NCI-H128 (cell line): ENCODE measurements at regions not wholly inside any gene's neighbourhood (a gene's known extent, or its start where the extent isn't known, plus 50 kb on each side); places are given as distances from the start of the nearest gene placed in this dataset.
"Not testable (repeated sequence)": the region's sequence is repeated elsewhere in the genome, so short reads cannot be mapped to it uniquely, and the experiment has no call there.

ENCODE experiments used
- DNase-seq: peaks from one replicate; lab custom pipeline; 2025; ENCODE audit not compliant: unreplicated experiment; lab: John Stamatoyannopoulos, UW

DNA sequence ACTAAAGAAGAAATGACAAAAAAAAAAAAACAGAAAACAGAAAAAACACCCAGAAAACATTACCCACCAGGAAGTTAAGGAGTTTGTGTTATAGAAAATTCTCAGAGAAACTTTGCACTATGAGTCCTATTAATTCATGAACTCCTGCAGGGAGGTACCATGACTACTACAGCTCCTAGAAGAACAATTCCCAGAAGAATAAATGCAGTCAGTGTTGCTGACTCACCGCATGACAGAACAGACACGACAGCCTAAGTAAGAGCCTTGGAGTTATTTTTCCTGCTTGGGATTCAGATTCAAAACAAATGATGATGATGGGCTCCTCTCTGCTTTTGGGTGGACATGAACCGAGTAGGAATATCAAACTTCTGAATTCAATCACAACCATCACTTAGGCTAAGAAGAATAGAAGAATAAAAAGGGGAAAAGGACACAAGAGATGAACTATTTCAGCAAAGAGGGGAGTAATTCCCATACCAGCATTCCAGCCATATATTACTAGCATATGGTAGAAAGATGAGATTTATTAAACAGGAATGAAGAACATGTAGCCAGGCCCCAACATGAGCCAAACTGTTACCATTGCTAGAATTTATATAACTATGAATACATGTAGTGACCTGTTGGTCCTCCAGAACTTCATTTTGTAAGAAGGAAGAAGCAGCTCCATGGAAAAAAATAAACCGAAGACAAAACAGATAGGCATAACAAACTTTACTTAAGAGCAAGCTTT is 209.6 kb upstream of the PDE4D start:
- DNase-seq, result no peak

DNA sequence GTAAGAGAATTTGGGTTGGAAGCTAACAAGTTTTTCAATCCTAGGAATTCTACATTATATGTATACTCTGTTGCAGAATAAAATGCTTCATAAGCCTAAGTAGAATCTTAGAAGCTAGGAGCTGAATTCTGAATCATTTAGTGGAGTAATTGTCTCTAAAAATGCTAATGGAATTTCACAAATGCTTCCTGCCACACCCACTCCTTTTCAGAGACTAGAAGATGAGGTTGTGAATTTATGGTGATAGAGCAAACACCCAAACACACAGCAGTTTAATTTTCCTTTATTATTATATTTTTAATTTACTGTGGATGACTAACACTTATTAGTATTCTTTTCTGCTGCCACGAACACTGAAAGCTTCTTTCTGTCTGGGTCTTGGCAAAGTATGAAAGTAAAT is 208.0 kb upstream of the PDE4D start:
- DNase-seq, result no peak

DNA sequence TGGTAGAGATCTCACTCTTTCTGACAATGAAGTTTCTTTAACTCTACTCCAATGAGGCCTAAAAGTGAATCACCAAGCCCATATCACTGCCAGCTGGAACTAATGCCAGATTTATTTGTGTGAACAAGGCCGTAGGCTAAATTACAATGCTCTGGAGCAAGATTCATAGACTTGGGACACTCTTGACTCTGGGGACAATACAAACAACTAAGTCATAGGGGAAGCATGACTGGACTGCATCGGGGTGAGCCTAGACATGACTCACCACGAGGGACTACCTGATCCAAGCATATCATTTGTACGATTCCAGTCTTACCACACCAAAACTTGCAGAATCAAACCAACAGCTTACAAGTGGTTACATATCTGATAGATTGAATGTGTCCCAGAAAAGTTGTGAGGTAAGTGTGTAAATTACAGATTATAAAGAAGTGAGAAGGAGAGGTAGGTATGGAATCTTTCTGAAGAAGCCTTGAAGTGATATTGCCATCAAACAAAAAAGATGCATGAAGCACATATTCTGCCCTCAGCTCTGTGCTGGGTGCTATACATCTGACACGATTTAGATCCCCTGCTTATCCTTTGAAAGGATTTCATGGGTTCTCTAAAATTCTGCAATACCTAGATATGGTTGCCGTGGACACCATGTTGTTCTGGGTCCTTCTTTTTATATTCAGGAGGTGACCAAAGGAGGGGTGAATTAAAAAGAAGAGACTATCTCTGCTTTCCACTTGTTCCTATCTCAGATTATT is 199.3 kb upstream of the PDE4D start:
- DNase-seq, result no peak

DNA sequence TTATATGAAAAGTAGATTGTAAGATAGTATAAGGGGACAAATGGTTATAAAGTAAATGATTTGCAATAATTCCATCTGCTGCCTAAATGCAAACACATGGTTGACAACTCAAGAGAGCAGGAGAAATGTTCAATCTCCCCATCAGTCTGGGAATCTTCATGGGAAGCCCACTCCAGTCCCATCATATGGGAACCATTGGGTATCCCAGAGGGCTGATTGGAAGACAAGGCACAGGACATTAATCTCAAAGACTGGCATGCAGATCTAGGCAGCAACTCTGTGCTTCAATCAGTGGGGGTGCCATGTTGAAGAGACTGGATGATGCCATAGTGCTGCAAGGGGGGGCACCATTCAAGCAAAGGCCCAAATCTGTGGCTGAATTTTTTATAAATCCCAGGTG is 193.1 kb upstream of the PDE4D start:
- no peak for DNase-seq

DNA sequence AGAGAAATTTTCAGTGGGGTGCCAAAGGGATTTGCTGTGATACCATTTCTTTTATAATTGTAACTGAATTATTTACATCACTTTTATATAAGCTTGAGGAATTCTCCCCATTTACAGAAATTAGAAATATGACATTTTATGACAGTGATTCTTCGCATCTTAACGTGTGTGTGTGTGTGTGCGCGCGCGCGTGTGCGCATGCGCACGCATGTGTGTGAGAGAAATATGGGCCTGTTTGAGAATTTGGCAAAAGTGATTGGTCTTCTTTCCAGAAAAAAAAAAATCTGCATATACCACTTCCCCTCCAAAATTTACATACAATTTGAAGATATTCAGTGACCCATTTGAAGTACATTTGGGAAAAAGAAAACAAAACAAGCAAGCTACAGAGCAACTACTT is 190.7 kb upstream of the PDE4D start:
- no peak for DNase-seq

DNA sequence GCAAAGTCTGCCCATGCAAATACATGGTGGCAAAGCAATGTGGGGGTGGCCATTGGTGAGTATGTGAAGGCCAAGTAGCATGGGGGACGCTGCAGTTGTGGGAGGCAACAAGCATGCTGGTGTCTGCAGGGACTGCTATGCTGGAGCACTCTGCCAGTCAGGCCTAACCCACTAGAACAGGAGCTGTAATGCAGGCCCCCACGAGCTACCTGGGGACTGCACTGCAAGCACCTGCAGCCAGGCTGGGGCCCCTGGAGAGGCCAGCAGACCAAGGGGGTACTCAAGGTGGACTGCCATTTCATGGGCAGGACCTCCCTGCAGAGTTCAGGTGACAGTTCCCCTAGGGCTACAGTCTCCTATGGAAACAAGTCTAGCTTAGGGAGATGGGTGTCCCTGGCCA is 183.8 kb upstream of the PDE4D start:
- no peak for DNase-seq

DNA sequence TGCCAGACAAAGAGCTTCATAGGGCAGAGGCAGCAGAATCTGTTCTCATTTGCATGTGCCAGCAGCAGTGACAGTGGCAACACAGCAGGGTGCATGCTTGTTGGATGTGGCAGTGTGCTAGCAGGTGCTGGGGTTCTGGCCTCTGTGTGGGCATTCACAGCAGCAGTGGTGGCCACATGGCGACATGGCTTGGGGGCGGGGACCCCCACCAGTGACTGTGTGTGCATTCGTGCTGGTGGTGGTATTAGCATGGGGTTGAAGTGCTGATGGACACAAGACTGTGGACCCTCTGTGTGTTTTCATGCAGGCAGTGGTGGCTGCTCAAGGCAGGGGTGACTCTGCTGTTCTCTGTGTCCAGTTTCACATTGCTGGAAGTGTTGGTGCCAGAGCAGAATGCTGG is 183.2 kb upstream of the PDE4D start:
- DNase-seq, result no peak

DNA sequence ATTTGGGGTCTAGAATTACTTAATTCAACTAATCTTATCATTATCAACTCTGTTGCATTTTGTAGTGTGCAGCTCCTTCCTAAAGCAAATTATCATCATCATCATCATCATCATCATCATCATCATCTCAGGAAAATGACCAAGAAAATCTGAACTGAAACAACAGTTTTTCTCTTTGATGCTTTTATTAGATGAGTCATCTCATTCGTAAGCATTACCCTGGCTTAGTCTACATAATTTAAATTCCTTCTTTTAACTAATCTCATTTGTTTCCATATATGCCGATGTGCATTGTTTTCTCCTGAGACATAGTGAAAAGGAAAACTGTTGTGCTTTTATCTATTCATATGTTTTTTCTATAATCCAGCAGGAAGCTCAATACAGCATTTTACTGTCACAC is 173.0 kb upstream of the PDE4D start:
- DNase-seq, result no peak

DNA sequence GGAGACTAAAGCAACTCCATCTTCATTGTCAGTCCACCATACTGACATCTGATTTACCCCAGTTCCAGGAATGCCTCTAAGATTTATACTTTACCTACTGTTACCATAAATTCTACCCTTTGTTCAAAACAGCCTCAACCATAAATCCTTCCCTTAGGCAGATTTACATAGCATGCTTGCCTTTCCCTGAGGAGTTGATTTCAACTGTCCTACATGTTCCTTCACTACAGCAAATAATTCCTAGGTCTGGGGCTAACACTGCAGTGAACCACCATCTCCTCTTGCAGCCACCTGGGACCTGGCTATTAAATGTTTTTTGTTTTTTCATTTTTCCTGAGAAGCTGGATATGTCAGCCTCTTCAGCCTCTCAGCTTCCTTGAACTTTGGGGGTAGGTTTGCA is 166.9 kb upstream of the PDE4D start:
- no peak for DNase-seq

DNA sequence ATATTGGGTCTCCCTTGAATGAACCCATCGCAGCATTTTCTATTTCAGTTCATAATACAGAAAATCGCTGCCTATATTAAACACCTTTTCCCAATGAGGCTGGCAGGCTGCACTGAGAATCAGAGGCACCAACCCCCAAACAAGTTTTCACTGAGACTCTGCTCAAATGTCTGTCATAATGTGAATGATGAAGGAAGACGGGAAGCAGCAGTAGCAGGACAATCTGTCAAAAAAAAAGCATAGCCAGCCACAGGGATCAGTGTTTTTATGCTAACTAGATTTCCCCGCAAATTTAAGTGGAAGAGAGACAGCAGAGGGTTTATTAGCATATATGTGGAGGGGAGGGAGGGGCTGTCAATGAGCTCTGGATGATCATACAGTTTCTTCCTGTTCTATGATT is 162.7 kb upstream of the PDE4D start:
- no peak for DNase-seq

DNA sequence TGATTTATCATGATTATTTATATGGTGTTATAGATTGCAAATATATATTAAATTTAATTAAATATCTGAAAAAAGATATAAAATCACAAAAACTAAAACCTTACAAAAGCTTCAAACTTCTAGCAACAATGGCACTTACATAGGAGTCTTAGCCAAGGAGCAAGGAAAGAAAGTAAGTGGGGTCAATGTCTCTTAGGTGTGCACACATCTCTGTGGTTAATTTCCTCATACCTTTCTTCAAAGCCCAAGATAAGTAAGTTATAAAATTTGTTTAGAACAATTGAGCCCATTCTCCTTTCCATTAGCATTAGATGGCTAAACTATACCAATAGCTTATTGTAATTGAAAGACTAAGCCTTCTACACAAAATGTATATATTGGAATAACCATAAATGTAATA is 161.6 kb upstream of the PDE4D start:
- no peak for DNase-seq

DNA sequence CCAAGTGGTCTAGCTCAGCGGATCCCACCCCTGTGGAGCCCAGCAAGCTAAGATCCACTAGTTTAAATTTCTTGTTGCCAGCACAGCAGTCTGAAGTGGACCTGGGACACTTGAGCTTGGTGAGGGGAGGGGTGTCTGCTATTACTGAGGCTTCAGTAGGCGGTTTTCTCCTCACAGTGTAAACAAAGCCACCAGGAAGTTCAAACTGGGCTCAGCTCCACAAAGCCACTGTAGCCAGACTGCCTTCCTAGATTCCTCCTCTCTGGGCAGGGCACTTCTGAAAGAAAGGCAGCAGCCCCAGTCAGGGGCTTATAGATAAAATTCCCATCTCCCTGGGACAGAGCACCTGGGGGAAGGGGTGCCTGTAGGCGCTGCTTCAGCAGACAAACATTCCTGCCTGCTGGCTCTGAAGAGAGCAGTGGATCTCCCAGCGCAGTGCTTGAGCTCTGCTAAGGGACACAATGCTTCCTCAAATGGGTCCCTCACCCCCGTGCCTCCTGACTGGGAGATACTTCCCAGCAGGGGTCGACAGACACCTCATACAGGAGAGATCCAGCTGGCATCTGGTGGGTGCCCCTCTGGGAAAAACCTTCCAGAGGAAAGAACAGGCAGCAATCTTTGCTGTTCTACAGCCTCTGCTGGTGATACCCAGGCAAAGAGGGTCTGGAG is 148.6 kb upstream of the PDE4D start:
- DNase-seq, result not testable (repeated sequence)

DNA sequence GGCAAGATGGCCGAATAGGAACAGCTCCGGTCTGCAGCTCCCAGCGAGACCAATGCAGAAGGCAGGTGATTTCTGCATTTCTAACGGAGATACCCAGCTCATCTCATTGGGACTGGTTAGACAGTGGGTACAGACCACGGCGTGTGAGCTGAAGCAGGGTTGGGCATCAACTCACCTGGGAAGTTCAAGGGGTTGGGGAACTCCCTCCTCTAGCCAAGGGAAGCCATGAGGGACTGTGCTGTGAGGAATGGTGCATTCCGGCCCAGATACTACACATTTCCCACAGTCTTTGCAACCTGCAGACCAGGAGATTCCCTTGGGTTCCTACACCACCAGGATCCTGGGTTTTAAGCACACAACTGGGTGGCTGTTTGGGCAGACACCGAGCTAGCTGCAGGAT is 148.0 kb upstream of the PDE4D start:
- DNase-seq, result not testable (repeated sequence)

DNA sequence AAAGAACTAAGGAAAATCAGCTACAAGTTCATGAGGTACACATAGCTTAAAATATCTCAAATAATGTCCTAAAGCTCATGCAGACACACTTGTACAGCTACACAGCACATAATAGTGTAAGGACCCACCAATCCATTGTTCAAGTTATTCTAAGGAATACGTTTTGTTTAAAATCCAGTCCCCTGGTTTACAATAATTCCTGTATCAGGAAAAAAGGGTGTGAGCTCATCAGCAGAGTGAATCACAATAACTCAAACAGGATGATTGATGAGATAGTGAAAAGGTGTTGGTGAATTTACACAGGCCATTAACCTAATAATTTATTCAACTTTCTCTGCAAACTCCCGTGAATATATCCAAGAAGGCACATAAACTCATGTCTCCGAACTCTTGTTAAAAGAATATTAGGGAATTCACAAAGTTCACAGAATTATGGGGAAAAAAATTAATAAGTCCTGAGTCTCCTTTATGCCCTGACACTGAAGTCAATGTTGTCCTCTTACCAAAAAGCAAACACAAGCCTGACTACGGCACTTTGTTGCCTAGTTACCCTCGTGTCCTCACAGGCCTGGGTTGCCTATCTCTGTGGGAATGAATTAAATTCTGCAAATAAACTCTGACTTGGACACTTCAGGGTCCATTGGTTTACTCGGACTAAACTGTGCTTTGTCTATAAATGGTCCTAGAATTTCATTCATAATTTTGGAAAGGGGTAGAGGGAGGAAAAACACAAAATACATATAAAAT is 142.8 kb upstream of the PDE4D start:
- peak; percentile 6 for DNase-seq

DNA sequence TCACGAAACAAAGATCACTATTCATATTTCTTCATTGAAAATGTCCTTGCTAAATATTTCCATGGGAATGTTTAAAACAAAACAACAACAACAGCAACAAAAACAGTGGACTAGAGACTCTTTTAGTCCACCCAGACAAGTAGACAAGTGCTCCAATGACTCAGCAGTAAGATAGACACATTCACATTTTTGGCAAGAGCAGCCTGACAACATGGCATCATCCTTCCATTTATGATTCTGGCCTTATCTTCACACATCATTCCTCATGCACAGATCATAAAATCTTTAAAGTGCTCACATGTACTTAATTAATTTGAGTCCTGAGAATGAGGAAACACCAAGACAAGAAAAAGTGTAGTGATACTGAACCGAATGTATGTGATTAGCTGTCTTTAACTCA is 132.6 kb upstream of the PDE4D start:
- no peak for DNase-seq

DNA sequence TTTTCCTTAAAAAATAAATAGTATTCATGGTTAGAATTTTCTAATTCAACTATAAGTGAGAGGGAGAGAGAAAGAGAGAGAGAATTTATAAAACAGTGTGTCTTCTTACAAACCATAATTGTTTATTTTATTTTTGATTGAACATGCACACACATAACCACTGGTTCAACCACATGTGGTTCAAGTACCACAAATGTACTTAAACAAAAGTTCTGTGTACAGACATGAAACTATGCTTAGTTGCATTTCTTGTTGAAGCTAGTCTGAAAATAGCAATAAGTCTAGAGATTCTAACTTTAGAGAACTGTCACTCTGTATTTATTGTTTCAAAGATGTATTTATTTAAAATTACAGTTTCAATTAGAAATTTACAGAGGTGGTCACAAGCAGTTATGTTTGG is 130.6 kb upstream of the PDE4D start:
- DNase-seq, result no peak

DNA sequence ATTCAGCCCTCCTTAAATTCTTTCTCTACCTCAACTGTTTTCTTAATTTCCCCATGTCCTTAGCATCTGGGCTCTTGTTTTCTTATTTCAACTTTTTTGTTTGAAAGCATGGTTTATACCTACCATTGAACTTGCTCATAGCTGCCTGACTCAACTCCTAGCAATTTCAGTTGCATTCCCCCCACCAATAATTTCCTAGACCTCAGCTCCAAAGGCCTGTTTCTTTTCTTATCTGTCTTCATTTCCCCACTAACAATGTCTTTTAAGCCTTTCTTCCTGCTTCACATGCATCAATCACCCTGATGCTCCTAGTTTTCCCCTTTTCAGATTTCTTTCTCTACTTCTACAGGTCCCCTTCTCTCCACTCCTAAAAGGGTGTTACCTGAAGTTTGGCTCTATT is 129.7 kb upstream of the PDE4D start:
- no peak for DNase-seq

DNA sequence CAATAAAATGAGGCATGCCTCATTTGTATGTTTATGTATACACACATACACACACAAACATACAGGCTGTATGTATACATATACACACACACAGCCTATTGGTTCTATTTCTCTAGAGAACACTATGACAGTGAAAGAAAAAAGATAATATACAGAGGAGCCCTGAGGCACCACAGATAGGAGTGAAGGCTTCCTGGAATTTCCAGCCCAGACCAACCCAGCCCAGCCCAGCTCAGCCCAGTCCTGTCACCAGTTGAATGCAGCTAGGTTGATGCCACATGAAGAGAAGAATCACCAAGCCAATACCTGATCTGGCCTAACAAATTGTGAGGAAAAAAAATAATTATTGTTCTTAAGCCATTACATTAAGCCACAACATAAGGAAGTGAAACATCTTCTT is 126.9 kb upstream of the PDE4D start:
- no peak for DNase-seq

DNA sequence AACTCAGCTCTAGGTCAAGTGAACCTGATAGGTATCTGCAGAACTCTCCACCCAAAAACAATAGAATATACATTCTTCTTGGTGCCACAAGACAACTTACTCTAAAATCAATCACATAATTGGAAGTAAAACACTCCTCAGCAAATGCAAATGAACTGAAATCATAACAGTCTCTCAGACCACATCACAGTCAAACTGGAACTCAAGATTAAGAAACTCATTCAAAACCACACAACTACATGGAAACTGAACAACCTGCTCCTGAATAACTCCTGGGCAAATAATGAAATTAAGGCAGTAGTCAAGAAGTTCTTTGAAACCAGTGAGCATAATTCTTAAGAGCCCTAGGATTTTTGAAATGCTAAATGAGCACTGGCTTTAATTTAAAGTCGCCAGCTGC is 125.4 kb upstream of the PDE4D start:
- DNase-seq, result not testable (repeated sequence)

DNA sequence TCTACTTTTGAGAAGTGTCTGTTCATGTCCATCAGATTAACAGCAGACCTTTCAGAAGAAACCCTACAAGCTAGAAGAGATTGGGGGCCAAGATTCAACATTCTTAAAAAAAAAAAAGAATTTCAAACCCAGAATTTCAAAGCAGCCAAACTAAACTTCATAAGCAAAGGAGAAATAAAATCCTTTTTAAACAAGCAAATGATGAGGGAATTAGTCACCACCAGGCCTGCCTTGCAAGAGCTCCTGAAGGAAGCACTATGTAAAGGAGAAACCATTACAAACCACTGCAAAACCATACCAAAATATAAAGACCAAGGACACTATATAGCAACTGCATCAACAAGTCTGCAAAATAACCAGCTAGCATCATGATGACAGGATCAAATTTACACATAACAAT is 124.6 kb upstream of the PDE4D start:
- DNase-seq, result no peak

DNA sequence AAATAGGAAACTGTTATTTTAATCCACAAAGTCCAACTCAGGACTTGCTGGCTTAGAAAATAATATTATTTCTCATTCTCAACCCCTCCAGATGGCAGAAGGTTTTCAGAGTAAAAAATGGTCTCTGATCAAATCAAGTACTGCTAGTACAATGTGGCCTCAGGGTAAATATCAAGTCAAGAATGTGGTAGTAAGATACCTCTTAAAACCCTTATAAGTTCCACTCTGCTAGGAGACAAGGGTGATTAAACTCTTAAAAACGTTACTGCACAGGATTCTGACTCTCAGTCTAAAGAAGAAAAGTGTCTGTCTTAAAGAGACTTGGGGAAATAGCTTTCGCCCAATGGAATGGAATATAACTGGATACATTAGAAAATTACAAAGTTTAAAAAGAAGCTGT is 120.8 kb upstream of the PDE4D start:
- DNase-seq, result no peak

DNA sequence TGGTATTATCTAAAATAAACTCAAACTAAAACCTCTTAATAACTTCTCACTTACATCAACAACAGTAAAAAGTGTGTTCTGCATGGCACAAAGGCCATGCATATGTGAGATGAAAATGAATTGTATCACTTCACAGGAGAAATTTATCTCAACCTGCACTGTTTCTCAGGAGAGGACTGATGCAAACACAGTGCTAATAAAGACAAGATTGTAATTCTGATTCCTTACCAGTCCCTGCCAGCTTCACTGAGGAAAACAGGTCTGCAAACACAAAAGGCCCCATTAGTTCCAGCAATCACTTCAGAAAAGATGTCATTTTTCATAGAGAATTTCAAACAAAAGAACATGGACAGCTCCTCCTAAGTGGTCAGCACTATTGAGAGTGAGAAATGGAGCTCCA is 117.3 kb upstream of the PDE4D start:
- DNase-seq, result no peak
